GM13976 (cell line): ENCODE measurements at regions not wholly inside any gene's neighbourhood (a gene's known extent, or its start where the extent isn't known, plus 50 kb on each side); places are given as distances from the start of the nearest gene placed in this dataset.

Experiments used
- DNase-seq: peaks from one replicate; pipeline ENCODE4 v3.0.0; 2012; ENCODE audit warnings: low spot score
- in situ Hi-C: fragments of 300-500 bp; cut with MboI; formaldehyde crosslinking; loops from one replicate; pipeline ENCODE4 v1.12.0; 2022; ENCODE audit warnings: low sequenced_read_pairs, mixed read lengths, inconsistent platforms; ENCODE audit not compliant: unreplicated experiment
- TF ChIP-seq, protein P1 (sequence below): IDR thresholded peaks from 2 replicates; pipeline ENCODE4 v1.5.1; 2012; ENCODE audit warnings: borderline replicate concordance, mild to moderate bottlenecking; ENCODE audit not compliant: insufficient read depth; ENCODE audit errors: extremely low read depth, missing control alignments, control extremely low read depth

GRCh38 chr4:167537761-167538160 lies 303.5 kb upstream of the SPOCK3 start:
- in situ Hi-C loops, result no loop called here

GRCh38 chr4:167541286-167541685 lies 307.0 kb upstream of the SPOCK3 start:
- TF ChIP-seq, protein P1, sequence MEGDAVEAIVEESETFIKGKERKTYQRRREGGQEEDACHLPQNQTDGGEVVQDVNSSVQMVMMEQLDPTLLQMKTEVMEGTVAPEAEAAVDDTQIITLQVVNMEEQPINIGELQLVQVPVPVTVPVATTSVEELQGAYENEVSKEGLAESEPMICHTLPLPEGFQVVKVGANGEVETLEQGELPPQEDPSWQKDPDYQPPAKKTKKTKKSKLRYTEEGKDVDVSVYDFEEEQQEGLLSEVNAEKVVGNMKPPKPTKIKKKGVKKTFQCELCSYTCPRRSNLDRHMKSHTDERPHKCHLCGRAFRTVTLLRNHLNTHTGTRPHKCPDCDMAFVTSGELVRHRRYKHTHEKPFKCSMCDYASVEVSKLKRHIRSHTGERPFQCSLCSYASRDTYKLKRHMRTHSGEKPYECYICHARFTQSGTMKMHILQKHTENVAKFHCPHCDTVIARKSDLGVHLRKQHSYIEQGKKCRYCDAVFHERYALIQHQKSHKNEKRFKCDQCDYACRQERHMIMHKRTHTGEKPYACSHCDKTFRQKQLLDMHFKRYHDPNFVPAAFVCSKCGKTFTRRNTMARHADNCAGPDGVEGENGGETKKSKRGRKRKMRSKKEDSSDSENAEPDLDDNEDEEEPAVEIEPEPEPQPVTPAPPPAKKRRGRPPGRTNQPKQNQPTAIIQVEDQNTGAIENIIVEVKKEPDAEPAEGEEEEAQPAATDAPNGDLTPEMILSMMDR, result no peak
- in situ Hi-C loops, result no loop called here
- DNase-seq, result no peak

More at GRCh38 chr4:167537761-167538160, 303.5 kb upstream of the SPOCK3 start:
- TF ChIP-seq, protein P1, result no peak
- DNase-seq, result no peak

DNA sequence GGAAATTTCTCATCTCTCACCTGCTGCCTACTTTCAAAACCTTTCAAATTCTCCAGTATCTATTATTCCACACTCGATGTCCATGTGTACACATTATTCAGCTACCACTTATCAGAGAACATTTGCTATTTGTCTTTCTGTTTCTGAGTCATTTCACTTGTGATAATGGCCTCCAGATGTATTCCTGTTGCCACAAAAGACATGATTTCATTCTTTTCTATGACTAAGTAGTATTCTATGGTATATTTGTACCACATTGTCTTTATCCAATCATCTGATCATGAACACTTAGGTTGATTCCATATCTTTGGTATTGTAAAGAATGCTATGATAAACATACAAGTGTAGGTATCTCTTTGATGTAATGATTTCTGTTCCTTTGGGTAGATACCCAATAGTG lies 310.1 kb upstream of the SPOCK3 start:
- TF ChIP-seq, protein P1, result no peak
- in situ Hi-C loops, result no loop called here
- no peak for DNase-seq

- in situ Hi-C loops, result no loop called here
- TF ChIP-seq, protein P1, result no peak
- no peak for DNase-seq
Measured at GRCh38 chr4:167550021-167550420, 315.7 kb upstream of the SPOCK3 start.

DNA sequence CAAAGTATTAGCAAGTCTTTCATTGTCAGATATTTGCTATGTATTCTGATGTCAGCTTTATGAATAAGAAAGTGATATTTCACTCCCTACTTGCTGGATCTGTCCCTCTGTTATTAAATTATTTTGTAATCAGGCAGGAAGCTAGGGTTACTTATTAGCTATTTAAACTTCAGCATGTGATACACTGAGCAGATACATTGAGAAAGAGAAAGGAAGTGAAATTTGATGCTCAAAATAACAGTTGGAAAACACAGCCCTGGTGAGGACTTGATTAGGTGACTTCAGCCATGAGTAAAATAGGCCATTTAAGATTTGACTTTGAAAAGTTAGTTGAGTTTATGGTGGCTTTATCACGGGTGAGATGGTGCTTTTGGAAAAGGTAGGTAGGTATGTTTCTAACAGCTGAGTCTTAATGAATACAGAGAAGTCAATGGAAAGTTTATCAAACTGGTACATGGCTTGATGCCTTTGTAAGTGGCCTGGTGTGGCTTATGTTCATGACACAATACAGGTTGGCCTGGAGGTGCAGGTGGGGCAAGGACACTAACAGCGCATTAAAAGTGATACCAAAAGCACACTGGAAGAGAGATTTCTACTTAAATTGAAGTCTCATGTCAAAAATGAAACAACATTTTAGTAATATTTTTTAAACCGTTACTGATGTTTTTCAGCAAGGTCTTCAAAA lies 321.2 kb upstream of the SPOCK3 start:
- no peak for DNase-seq
- in situ Hi-C loops, result no loop called here
- TF ChIP-seq, protein P1, result no peak

DNA sequence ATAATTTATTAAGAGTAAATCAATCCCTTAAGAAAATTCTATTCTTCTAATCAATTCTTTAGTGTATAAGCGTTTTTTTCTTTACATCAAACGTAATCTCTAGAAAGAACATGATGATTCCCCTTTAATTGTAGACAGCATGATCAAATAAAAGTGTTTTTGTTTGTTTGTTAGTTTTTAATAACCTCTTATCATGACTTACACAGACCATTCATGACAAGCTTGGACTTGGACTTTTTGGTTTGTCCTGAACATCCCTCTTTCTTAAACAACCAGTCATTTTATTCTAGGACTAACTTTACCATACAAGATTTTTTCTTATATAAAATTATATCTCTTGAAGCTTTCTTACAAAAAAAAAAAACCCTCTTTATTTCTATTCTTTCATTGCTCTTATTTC lies 344.6 kb upstream of the SPOCK3 start:
- TF ChIP-seq, protein P1, result no peak
- DNase-seq, result no peak
- in situ Hi-C loops, result no loop called here
